PC-9 (cell line): ENCODE measurements at regions not wholly inside any gene's neighbourhood (a gene's known extent, or its start where the extent isn't known, plus 50 kb on each side); places are given as distances from the start of the nearest gene placed in this dataset.
A peak's percentile ranks its signal among the peaks of the same experiment; 100 is the strongest.

ENCODE experiments used
- BruUV-seq: library from RNA; stranded (reverse); fragments of 400-500 nt; replicated peaks from 2 replicates; lab custom pipeline; 2021; lab: Mats Ljungman, UMichigan
- CTCF ChIA-PET: fragments of 300-600 bp; sonication (Branson Sonifier 250); formaldehyde crosslinking; loops from one replicate; lab custom pipeline; 2022; ENCODE audit warnings: antibody characterized with exemption; lab: Charles Lee
- POLR2A ChIA-PET: fragments of 300-600 bp; sonication (Branson Sonifier 250); formaldehyde crosslinking; loops from one replicate; lab custom pipeline; 2022; ENCODE audit warnings: antibody characterized with exemption; ENCODE audit not compliant: unreplicated experiment; lab: Charles Lee
- DNase-seq, 2 experiments: peaks; one replicate each; pipeline versions ENCODE4 v3.0.0 to v3.0.0-alpha.2; 2015 to 2022; ENCODE audit warnings: mixed read lengths in 1 of 2
- H2AFZ ChIP-seq: fragments of 200-600 bp; sonication (generic); 2 replicates; pipeline ENCODE4 v1.8.1; 2017; ENCODE audit warnings: antibody characterized with exemption
- H3F3A ChIP-seq: fragments of 200-600 bp; sonication (generic); 2 replicates; pipeline ENCODE4 v1.8.1; 2017; ENCODE audit warnings: antibody characterized with exemption, mild to moderate bottlenecking, low read depth; ENCODE audit not compliant: insufficient read depth
- H3K27ac ChIP-seq: fragments of 200-600 bp; sonication (generic); 2 replicates; pipeline ENCODE4 v1.6.1; 2016; ENCODE audit warnings: mixed run types
- H3K27me3 ChIP-seq: fragments of 200-600 bp; sonication (generic); 2 replicates; pipeline ENCODE4 v1.6.1; 2016; ENCODE audit warnings: low read depth, mixed run types; ENCODE audit not compliant: insufficient read depth
- H3K36me3 ChIP-seq: fragments of 200-600 bp; sonication (generic); 2 replicates; pipeline ENCODE4 v1.6.1; 2016; ENCODE audit warnings: low read depth, mixed run types
- H3K4me1 ChIP-seq: fragments of 200-600 bp; sonication (generic); replicated peaks from 2 replicates; pipeline ENCODE4 v1.6.1; 2016; ENCODE audit warnings: mixed run types; ENCODE audit not compliant: insufficient read depth
- H3K4me2 ChIP-seq: fragments of 200-600 bp; sonication (generic); 2 replicates; pipeline ENCODE4 v1.6.1; 2017; ENCODE audit warnings: mixed run types
- H3K4me3 ChIP-seq: fragments of 200-600 bp; sonication (generic); 2 replicates; pipeline ENCODE4 v1.6.1; 2016; ENCODE audit warnings: mixed run types
- H3K79me2 ChIP-seq: fragments of 200-600 bp; sonication (generic); 2 replicates; pipeline ENCODE4 v1.6.1; 2017; ENCODE audit warnings: low read depth, mixed run types
- H3K9me2 ChIP-seq: fragments of 200-600 bp; sonication (generic); 2 replicates; pipeline ENCODE4 v1.8.1; 2017; ENCODE audit warnings: mild to moderate bottlenecking; ENCODE audit not compliant: insufficient read depth
- H3K9me3 ChIP-seq: fragments of 200-600 bp; sonication (generic); 2 replicates; pipeline ENCODE4 v1.8.1; 2016; ENCODE audit warnings: low read depth; ENCODE audit not compliant: insufficient read depth
- H4K20me1 ChIP-seq: fragments of 200-600 bp; sonication (generic); 2 replicates; pipeline ENCODE4 v1.8.1; 2017; ENCODE audit not compliant: insufficient read depth
- EZH2 ChIP-seq: fragments of 200-600 bp; sonication (generic); IDR thresholded peaks from 2 replicates; pipeline ENCODE4 v1.8.0; 2017; ENCODE audit warnings: antibody characterized with exemption, low read depth
- intact Hi-C: fragments of 100-400 bp; cut with micrococcal nuclease; formaldehyde crosslinking; loops from one replicate; pipeline ENCODE4 v1.10.0; 2022; ENCODE audit not compliant: unreplicated experiment
- TF ChIP-seq, protein P1 (sequence below): fragments of 200-600 bp; sonication (generic); conservative IDR thresholded peaks from 2 replicates; pipeline ENCODE4 v1.6.1; 2017; ENCODE audit warnings: mixed run types, antibody characterized with exemption, mild to moderate bottlenecking, moderate library complexity

DNA sequence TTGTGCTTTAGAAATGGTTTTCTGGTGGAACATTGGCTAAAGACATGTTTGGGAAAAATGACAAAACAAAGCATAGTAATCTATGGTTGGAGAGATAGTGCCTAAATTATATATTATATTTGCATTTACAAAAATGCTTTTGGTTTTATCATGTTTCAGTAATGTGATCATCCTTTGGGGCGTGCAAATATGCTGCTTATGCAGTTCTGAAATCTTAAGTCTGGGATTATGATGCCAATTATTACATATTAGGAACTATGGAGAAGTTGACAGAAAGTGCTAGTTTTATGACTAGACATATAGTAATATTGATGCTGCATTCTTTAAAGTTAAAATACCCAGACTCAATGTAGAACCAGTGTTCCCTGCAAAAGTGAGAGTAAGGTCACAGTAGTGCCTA, 655.0 kb downstream of the METTL15 start:
- no peaks in the 10 kb centered on the region for H3K9me3 ChIP-seq
- H3K27ac ChIP-seq: no peak overlapping the region
- no peak overlapping the region for H3K4me2 ChIP-seq
- no peaks in the 10 kb centered on the region for H3K9me2 ChIP-seq
- no peaks in the 10 kb centered on the region for H3K27me3 ChIP-seq
- intact Hi-C loops: no loop called here
- no peak for TF ChIP-seq EZH2
- TF ChIP-seq, protein P1, sequence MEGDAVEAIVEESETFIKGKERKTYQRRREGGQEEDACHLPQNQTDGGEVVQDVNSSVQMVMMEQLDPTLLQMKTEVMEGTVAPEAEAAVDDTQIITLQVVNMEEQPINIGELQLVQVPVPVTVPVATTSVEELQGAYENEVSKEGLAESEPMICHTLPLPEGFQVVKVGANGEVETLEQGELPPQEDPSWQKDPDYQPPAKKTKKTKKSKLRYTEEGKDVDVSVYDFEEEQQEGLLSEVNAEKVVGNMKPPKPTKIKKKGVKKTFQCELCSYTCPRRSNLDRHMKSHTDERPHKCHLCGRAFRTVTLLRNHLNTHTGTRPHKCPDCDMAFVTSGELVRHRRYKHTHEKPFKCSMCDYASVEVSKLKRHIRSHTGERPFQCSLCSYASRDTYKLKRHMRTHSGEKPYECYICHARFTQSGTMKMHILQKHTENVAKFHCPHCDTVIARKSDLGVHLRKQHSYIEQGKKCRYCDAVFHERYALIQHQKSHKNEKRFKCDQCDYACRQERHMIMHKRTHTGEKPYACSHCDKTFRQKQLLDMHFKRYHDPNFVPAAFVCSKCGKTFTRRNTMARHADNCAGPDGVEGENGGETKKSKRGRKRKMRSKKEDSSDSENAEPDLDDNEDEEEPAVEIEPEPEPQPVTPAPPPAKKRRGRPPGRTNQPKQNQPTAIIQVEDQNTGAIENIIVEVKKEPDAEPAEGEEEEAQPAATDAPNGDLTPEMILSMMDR: no peak
- H3K4me1 ChIP-seq: peaks cover 8% of the 10 kb centered on the region
- ChIA-PET POLR2A (no interaction called here), CTCF (no interaction called here)
- H3K79me2 ChIP-seq: no peaks in the 10 kb centered on the region
- no peaks in the 10 kb centered on the region for H3F3A ChIP-seq
- no peak for DNase-seq
- no peaks in the 10 kb centered on the region for H4K20me1 ChIP-seq
- no peaks in the 10 kb centered on the region for H3K36me3 ChIP-seq
- no TSS peak for BruUV-seq
- H2AFZ ChIP-seq: no peak overlapping the region
- no peak overlapping the region for H3K4me3 ChIP-seq

DNA sequence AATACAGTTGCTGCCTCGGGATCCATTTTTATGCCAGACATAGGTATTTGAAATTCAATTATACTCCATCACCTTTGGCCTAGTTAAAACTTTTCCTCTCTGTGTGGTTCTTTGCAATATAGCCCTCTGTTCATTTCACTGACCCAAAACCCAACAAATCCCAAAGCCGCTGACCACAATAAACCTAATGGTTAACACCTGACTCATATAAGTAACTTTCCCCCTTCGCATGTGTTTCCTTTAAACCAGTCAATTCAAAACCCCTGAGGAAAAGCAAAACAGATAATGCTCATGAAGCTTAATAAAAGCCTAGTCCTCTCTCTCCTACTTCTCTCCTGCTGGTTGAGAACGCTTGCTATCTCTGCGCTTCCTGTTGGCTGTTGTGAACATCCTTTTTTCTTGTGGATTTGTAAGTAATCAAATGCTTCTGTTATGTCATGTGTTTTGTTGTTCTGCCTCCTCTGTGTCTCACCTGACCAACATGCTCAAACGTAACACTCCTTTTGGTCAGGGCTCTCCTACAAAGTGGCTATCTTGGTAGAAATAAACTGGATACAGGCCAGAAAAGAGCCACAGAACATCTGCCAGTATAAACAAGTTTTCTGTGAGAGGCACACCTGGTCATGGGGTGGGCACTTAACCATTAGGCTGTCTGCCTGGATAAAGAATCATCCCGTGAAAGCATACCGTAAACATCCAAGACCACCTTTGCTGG, 652.6 kb downstream of the METTL15 start:
- H3F3A ChIP-seq: no peaks in the 10 kb centered on the region
- POLR2A ChIA-PET: no interaction called here
- TF ChIP-seq EZH2: no peak
- TF ChIP-seq, protein P1: no peak
- no peaks in the 10 kb centered on the region for H3K36me3 ChIP-seq
- H3K4me1 ChIP-seq: peaks cover 28% of the 10 kb centered on the region
- no peak overlapping the region for H3K4me3 ChIP-seq
- CTCF ChIA-PET: interaction anchor here (0.6 to 1.2 kb wide), 3 partner anchors 76 to 1043 kb away, joined by 3 to 6 read pairs (median 3); no protein-coding TSS in a partner anchor
- no peak overlapping the region for H3K4me2 ChIP-seq
- no peaks in the 10 kb centered on the region for H3K27me3 ChIP-seq
- H2AFZ ChIP-seq: no peak overlapping the region
- no peaks in the 10 kb centered on the region for H3K9me2 ChIP-seq
- DNase-seq: peak in 1 of 2 experiments; percentile 38
- BruUV-seq: no TSS peak
- H4K20me1 ChIP-seq: no peaks in the 10 kb centered on the region
- no peaks in the 10 kb centered on the region for H3K79me2 ChIP-seq
- intact Hi-C loops: no loop called here
- no peak overlapping the region for H3K27ac ChIP-seq
- H3K9me3 ChIP-seq: no peaks in the 10 kb centered on the region

DNA sequence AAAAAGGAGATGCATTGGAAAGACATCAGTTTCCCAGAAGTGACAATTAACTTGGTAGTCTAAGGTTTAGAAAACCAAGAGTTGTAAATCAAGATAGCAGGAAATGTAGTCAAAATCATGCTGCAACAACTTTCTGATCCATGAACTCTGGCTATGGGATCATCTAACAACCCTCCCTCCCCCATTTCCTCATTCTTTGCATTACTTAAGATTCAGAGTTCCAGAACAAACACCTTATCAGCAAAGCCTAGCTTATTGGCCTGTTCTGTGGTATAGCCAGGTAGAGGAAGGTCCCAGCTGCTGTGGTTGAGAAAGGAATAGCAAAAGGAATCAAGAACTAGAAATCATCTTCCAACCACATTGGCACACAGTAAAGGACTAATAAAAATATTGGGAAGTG, 651.1 kb downstream of the METTL15 start:
- POLR2A ChIA-PET: interaction anchor here (0.7 to 0.9 kb wide), 2 partner anchors 41 to 77 kb away, joined by 3 to 4 read pairs; no protein-coding TSS in a partner anchor
- H3K4me3 ChIP-seq: no peak overlapping the region
- no peaks in the 10 kb centered on the region for H4K20me1 ChIP-seq
- peak overlapping the region; percentile 44 for H3K4me2 ChIP-seq
- no peaks in the 10 kb centered on the region for H3K36me3 ChIP-seq
- H3K27me3 ChIP-seq: no peaks in the 10 kb centered on the region
- H3K79me2 ChIP-seq: no peaks in the 10 kb centered on the region
- TF ChIP-seq, protein P1: no peak
- TF ChIP-seq EZH2: no peak
- CTCF ChIA-PET: no interaction called here
- BruUV-seq: no TSS peak
- DNase-seq: peak; percentile 63 to 71
- H3F3A ChIP-seq: no peaks in the 10 kb centered on the region
- H3K9me2 ChIP-seq: no peaks in the 10 kb centered on the region
- peak overlapping the region; percentile 63 for H3K27ac ChIP-seq
- no peak overlapping the region for H2AFZ ChIP-seq
- no peaks in the 10 kb centered on the region for H3K9me3 ChIP-seq
- H3K4me1 ChIP-seq: peaks cover 28% of the 10 kb centered on the region
- intact Hi-C loops: loop anchor here (1.0 to 5.0 kb wide), 8 partner anchors 57 to 651 kb away; partner anchors contain the start of genes KIF18A and METTL15
